HG03354 (cell line): ENCODE measurements at regions not wholly inside any gene's neighbourhood (a gene's known extent, or its start where the extent isn't known, plus 50 kb on each side); places are given as distances from the start of the nearest gene placed in this dataset.

ENCODE experiments used
- ATAC-seq: cut with Tn5 transposase; IDR thresholded peaks from one replicate; pipeline ENCODE4 v1.9.1; 2021; ENCODE audit warnings: mild to moderate bottlenecking; ENCODE audit not compliant: unreplicated experiment, poor library complexity, severe bottlenecking

- ATAC-seq, result no peak
These were observed 61.4 kb upstream of the CLDN18 start for GRCh38 chr3:137948400-137949072.

- no peak for ATAC-seq
These were observed 51.3 kb upstream of the CLDN18 start for GRCh38 chr3:137958636-137959035.
